Stomach (tissue), 8 donors: ENCODE measurements at regions not wholly inside any gene's neighbourhood (a gene's known extent, or its start where the extent isn't known, plus 50 kb on each side); places are given as distances from the start of the nearest gene placed in this dataset.

Experiments
- DNase-seq, 2 donors: peaks; one replicate each; pipeline versions ENCODE4 v3.0.0 to v3.0.0-alpha.2; 2013 to 2019
- H3K27ac ChIP-seq, 5 donors: fragments of 200-600 bp in 4 of 5; sonication (generic) in 4 of 5; one replicate each; pipeline ENCODE4 v1.5.1; 2013 to 2019; ENCODE audit warnings: mild to moderate bottlenecking in 1 of 5, moderate library complexity in 1 of 5
- H3K27me3 ChIP-seq, 3 donors: fragments of 200-600 bp; sonication (generic); one replicate each; pipeline ENCODE4 v1.5.1; 2017 to 2019; ENCODE audit warnings: mixed run types in 1 of 3
- H3K36me3 ChIP-seq, 4 donors: fragments of 200-600 bp; sonication (generic); 1 replicate in 3 of 4; 2 replicates in 1 of 4; pipeline ENCODE4 v1.5.1; 2016 to 2019
- H3K4me1 ChIP-seq, 4 donors: fragments of 200-600 bp; sonication (generic); one replicate each; pipeline ENCODE4 v1.5.1; 2016 to 2019
- H3K4me3 ChIP-seq, 4 donors: fragments of 200-600 bp; sonication (generic) in 3 of 4; one replicate each; pipeline ENCODE4 v1.5.1; 2016 to 2019; ENCODE audit warnings: mild to moderate bottlenecking in 1 of 4
- H3K9me3 ChIP-seq, 4 donors: fragments of 200-600 bp; sonication (generic); one replicate each; pipeline ENCODE4 v1.5.1; 2016 to 2019
- EP300 ChIP-seq: sonication (generic); formaldehyde crosslinking; IDR thresholded peaks from one replicate; pipeline ENCODE4 v1.6.1; 2017; ENCODE audit warnings: antibody characterized with exemption
- POLR2A ChIP-seq, 4 donors: fragments of 450-650 bp; IDR thresholded peaks; one replicate each; pipeline ENCODE4 v1.6.1; 2016; ENCODE audit warnings: antibody characterized with exemption in 4 of 4, control low read depth in 2 of 4, mild to moderate bottlenecking in 1 of 4, moderate library complexity in 1 of 4
- POLR2AphosphoS5 ChIP-seq, 3 donors: sonication (generic); formaldehyde crosslinking; IDR thresholded peaks; one replicate each; pipeline ENCODE4 v1.6.1; 2016; ENCODE audit warnings: antibody characterized with exemption in 3 of 3
- WGBS, 5 donors: extraction: QIAGEN DNeasy Blood & Tissue Kit in 3 of 5; methylation state at CpG; one replicate each; pipeline versions ENCODE4 v1.1.5 to v1.1.7; 2013 to 2018; 5-methylcytosine and 5-hydroxymethylcytosine counted together
- intact Hi-C: fragments of 100-400 bp; cut with DNase I; formaldehyde crosslinking; loops from one replicate; pipeline ENCODE4 v1.15.1; 2023; ENCODE audit warnings: low total_unique reads
- TF ChIP-seq, protein P1 (sequence below), 7 experiments: fragments of 450-650 bp in 4 of 7; fragments of 200-600 bp in 3 of 7; sonication (generic) in 3 of 7; IDR thresholded peaks; one replicate each; pipeline ENCODE4 v1.5.1; 2016 to 2019; ENCODE audit warnings: antibody characterized with exemption in 7 of 7, control low read depth in 2 of 7, mild to moderate bottlenecking in 1 of 7
- donor health status: healthy with polysubstance abuse.
- donor health status: Bipolar disorder and iron deficiency.
- donor health status: healthy.

- no peaks in the 10 kb centered on the region for H3K27me3 ChIP-seq
- DNase-seq, result no peak
- TF ChIP-seq EP300 (no peak), POLR2A (IDR thresholded peaks at IDR 0.05) (no peak), POLR2AphosphoS5 (IDR thresholded peaks at IDR 0.05) (no peak)
- TF ChIP-seq, protein P1, sequence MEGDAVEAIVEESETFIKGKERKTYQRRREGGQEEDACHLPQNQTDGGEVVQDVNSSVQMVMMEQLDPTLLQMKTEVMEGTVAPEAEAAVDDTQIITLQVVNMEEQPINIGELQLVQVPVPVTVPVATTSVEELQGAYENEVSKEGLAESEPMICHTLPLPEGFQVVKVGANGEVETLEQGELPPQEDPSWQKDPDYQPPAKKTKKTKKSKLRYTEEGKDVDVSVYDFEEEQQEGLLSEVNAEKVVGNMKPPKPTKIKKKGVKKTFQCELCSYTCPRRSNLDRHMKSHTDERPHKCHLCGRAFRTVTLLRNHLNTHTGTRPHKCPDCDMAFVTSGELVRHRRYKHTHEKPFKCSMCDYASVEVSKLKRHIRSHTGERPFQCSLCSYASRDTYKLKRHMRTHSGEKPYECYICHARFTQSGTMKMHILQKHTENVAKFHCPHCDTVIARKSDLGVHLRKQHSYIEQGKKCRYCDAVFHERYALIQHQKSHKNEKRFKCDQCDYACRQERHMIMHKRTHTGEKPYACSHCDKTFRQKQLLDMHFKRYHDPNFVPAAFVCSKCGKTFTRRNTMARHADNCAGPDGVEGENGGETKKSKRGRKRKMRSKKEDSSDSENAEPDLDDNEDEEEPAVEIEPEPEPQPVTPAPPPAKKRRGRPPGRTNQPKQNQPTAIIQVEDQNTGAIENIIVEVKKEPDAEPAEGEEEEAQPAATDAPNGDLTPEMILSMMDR (IDR thresholded peaks at IDR 0.05), result no peak
- no peak overlapping the region for H3K4me3 ChIP-seq
- 86 to 91% (median 86%) methylated on average over 1 of the region's 1 CpG for WGBS, 5 donors
- no peaks in the 10 kb centered on the region for H3K36me3 ChIP-seq
- intact Hi-C loops, result no loop called here
- H3K27ac ChIP-seq, result no peak overlapping the region
- H3K9me3 ChIP-seq, result no peaks in the 10 kb centered on the region
- peaks cover 0 to 9% (median 0%) of the 10 kb centered on the region in 4 donors for H3K4me1 ChIP-seq
Measured at GRCh38 chr5:74155501-74155900, 485.0 kb downstream of the ENC1 start.

- TF ChIP-seq EP300 (no peak), POLR2A (IDR thresholded peaks at IDR 0.05) (no peak), POLR2AphosphoS5 (IDR thresholded peaks at IDR 0.05) (no peak)
- TF ChIP-seq, protein P1 (IDR thresholded peaks at IDR 0.05), result no peak
- intact Hi-C loops, result no loop called here
- no peak for DNase-seq
- Histone ChIP-seq H3K27me3 (no peaks in the 10 kb centered on the region), H3K4me1 (peaks cover 0 to 16% (median 4%) of the 10 kb centered on the region in 4 donors), H3K36me3 (no peaks in the 10 kb centered on the region), H3K9me3 (no peaks in the 10 kb centered on the region), H3K27ac (no peak overlapping the region), H3K4me3 (no peak overlapping the region)
- 72 to 86% (median 76%) methylated on average over 3 of the region's 3 CpGs for WGBS, 5 donors
Measured at GRCh38 chr5:74154526-74154925, 486.0 kb downstream of the ENC1 start.

DNA sequence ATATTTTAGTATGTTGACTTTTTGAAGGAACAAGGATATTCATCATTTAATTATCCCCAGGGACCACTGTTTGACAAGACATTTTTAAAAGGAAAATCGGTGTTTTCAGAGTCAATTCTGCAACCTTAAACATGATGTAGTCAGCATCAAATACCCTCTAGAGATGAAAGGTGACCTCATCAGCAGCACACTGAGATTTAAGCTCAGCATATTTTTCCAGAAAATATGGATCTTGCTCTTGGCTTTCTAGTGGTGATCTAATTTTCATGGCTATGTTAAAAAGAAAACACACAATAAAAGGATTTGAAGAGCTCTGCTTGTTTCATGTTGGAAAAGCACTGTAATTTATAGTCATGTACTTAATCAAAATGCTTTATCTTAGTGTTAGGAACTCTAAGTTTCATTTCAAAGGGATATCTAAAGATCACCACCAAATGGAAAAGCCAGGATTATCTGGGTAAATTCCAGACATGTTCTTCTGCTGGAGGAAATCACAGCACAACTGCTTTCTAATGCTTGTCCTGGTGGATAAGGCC, 487.2 kb downstream of the ENC1 start:
- no peak for DNase-seq
- WGBS, 5 donors, result 63 to 90% (median 80%) methylated on average over 1 of the region's 1 CpG
- intact Hi-C loops, result no loop called here
- no peaks in the 10 kb centered on the region for H3K36me3 ChIP-seq
- H3K9me3 ChIP-seq, result no peaks in the 10 kb centered on the region
- no peaks in the 10 kb centered on the region for H3K27me3 ChIP-seq
- H3K4me3 ChIP-seq, result no peak overlapping the region
- TF ChIP-seq EP300, result no peak
- TF ChIP-seq, protein P1 (IDR thresholded peaks at IDR 0.05), result no peak
- no peak for TF ChIP-seq POLR2AphosphoS5 (IDR thresholded peaks at IDR 0.05)
- TF ChIP-seq POLR2A (IDR thresholded peaks at IDR 0.05), result no peak
- no peak overlapping the region for H3K27ac ChIP-seq
- H3K4me1 ChIP-seq, result peaks cover 0 to 28% (median 9%) of the 10 kb centered on the region in 4 donors

DNA sequence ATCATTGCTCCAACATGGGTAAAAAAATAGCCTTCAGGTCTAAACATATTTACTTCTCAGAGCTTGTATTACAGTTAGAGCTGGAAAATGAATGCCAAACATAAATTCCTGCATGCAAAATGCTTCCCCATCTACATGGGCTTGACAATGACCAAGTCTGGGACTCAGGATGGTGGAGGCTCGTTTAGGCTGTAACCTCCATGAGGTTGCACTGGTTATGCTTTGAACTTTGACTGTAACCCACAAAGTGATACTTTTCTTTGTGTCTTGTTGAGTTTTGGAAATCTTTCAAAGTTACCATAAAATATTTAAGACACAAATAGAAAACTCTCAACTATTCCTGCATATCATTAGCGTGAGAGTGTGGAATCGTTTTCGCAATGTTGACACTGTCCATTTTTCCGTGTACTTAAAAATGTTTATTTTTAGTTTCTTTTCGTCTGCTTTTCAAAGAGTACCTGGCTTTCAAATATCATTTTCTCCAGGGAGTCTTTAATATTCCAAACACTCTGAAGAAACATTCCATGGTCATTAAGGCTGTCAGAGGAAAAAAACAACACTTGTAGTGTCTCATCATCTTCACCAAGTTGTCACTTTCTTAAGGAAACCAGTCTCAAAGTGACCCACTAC, 487.8 kb downstream of the ENC1 start:
- no peaks in the 10 kb centered on the region for H3K27me3 ChIP-seq
- intact Hi-C loops, result no loop called here
- WGBS, 5 donors, result 50 to 60% (median 53%) methylated on average over 6 of the region's 6 CpGs
- H3K27ac ChIP-seq, result no peak overlapping the region
- peaks cover 0 to 30% (median 11%) of the 10 kb centered on the region in 4 donors for H3K4me1 ChIP-seq
- no peak for TF ChIP-seq POLR2A (IDR thresholded peaks at IDR 0.05)
- TF ChIP-seq, protein P1 (IDR thresholded peaks at IDR 0.05), result no peak
- no peak for TF ChIP-seq POLR2AphosphoS5 (IDR thresholded peaks at IDR 0.05)
- TF ChIP-seq EP300, result no peak
- H3K9me3 ChIP-seq, result no peaks in the 10 kb centered on the region
- DNase-seq, result no peak
- no peaks in the 10 kb centered on the region for H3K36me3 ChIP-seq
- H3K4me3 ChIP-seq, result no peak overlapping the region
